Skin of body (tissue), 1 donor: ENCODE measurements at regions not wholly inside any gene's neighbourhood (a gene's known extent, or its start where the extent isn't known, plus 50 kb on each side); places are given as distances from the start of the nearest gene placed in this dataset.
A peak's percentile ranks its signal among the peaks of the same experiment; 100 is the strongest.

Source experiments
- DNase-seq: peaks from one replicate; lab custom pipeline; 2025; lab: John Stamatoyannopoulos, UW

DNA sequence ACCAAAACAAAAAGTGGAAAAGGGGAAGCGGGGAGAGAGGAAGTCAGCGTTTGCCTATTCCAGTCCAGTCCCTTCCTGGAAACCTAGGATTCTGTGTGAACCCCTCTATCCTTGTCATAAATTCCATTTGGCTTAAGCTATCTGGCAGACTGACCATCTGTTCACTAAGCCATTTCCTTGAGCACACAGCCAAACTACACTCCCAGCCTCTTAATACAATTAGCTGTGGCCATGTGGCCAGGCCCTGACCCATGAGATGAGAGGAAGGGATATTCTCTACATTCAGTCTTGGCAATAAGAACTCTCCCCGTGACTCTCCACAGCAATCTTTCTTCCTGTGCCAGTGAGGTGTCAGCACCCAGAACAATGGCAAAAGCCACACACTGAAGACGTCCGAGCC lies 424.8 kb downstream of the TLE1 start:
- DNase-seq, result peak; percentile 41

DNA sequence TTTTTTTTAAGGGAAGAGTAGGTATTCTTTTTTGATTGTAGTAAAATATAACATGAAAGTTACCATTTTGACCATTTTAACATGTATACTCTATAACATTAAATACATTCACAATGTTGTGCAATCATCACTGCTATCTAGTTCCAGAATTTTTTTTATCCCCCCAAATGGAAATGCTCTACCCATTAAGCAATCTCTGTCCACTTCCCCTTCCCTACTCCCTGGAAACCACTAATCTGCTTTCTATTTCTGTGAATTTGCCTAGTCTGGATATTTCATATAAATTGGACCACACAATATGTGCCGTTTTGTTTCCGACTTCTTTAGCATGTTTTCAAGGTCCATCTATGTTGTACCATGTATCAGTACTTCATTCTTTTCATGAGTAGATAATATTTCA lies 429.5 kb downstream of the TLE1 start:
- DNase-seq, result no peak

DNA sequence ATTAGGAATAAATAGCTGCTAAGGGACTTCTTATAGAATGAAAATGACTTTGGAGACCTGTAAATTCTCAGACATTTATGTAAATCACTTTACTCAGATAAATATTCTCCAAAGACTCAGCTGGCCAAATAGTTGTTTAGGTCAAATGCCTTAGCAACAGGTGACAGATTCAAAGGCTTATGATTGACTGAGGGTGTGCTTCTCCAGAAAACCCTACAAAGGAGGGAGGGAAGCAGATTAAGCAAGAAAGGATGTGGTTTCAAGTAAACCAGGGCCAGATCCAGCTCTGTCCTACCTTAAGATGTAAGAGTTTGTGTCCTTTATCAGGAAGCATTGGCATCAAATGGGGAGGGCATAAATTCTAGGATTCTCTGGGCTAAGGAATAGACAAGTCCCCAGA lies 433.0 kb downstream of the TLE1 start:
- no peak for DNase-seq

DNA sequence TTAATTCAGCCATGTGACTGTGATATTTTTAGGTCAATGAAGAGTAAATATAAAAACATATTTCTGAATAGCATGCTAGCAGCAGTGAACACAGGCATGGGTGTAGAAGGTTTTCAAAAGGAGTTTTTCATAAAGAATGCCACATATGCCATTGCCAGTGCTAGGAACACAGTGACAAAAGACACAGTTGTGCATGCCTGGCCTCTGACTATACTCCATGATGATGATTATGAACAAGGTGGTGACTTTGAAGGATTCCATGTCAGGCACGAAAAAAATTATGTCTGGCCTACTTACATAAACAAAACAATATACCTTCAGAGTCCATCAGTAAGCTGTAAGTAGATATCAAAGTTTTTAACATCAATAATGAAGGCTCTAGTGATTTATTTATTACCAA lies 438.7 kb downstream of the TLE1 start:
- no peak for DNase-seq

DNA sequence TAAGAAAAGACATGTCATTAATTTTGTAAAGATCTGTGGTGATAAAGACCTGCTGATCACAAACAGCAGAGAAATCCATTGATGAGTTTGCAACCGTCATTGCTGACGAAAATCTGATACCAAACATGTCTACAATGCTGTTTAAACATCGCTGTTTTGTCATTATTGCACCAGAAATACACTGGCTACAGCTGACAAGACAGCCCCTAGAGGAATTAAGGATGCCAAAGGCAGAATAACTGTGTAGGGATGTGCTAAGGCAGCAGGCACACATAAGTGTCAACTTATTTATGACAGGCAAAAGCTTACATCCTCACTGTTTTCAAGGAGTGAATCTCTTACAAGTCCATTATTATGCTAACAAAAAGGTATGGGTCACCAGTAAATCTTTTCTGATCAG lies 439.3 kb downstream of the TLE1 start:
- no peak for DNase-seq

DNA sequence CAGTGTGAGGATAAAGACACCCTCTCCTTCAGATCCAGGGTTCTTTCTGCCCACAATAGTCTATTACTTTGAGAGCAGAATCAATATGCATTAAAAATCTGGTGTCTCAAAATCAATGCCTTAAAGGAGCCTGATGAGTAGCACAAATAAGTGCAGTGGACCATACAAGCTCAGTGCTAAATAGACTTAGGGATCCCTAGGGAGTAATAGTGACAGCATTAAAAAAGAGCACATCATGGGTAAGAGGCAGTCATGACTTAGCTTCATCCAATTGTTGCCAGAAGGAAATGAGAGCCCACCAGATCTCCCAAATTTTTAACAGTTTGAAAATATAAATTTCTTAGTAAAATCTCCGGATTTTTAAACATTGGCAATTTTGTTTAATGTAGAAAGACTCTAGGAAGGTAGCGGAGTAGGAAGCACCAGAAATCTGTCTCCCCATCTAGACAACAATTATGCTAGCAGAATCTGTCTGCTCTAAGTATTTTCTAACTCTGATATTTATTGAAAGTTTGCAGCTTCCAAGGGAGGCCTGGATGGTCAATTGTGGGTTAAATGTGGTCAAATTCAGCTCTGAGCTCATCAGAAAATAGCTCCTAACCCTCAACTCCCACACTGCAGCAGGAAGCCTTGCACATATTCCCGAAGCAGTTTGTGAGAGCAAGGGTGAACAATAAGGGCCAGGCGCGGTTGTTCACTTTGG lies 443.9 kb downstream of the TLE1 start:
- DNase-seq, result no peak

DNA sequence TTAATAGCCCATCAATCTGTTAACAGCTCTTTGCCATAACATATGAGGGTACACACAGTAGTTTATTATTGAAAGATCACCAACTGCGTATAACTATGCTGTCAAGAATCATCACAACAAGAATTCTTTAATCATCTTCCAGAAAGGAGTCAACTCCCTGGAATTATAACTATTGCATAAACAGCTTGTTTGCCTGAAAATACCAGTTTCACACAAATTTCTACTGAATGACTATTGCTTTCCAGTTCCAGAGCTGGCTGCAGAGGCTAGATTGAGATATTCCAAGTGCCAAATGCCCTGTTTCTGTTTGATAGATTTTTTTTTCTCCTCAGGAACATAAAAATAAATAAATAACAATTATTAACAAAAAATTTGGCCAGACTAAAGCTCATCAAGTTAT lies 444.7 kb downstream of the TLE1 start:
- DNase-seq, result no peak

DNA sequence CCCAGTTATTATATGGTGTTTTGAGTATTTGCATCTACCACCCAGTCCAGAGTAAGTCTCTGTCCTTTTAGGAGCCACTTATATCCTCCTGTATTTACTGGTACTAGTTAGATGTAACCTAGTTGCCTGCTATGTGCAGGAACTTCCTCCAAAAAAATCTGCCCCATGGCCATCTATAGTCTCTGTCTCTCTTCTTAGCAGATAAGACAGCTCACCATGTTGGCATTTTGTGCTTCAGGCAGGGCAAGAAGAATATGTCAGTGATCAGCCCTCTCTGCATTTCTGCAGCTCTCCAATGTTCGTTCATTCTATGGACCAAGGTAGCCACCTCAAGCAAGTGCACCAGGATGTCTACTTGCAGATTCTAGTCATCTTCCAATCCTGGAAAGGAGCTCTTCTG lies 446.5 kb downstream of the TLE1 start:
- no peak for DNase-seq

DNA sequence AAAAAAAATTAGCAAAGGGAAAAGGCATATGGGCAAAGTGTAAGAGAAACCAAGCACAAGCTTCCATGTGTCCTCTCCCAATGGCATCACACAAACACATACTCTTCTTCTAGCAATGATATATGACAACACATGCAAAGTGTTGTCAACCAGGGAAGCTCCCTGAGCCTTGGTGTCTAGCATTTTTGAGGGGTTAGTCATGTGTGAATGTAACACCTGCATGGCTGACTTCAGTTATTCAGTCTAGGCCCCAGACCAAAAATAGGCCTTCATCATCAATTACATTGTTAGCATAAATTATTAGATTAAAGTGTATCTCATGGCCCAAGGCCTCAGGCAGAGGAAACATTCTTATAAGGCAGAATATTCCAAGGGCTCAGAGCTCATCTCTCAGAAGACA lies 450.0 kb downstream of the TLE1 start:
- no peak for DNase-seq

DNA sequence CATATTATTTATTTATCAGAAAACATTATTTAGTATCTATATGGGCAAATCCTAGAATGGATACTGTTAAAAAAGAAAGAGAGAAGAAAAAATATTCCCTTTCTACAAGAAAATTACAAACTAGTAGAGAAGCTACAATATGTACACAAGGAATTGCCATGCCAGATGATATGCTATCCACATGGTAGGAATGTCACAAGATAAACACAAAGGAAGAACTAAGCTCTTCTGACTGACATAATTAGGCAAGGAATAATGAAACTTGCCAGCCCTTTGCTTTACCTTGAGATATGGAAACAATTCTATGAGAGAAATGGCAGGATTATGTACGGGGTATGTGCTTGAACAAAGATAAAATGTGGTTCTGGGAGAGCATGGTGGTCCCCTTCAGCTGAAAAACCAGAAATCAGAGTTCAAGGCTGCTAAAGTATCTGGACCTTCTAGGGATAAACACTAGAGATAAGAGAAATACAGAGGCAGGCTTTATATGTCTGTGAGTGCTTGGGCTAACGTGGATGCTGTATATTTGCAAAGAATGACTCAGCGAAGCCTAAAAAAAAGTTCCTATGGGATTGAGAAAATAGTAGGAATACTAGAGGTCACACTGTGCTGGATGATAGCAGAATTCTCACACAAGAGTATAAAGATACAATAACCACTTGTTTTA lies 451.6 kb downstream of the TLE1 start:
- DNase-seq, result no peak

DNA sequence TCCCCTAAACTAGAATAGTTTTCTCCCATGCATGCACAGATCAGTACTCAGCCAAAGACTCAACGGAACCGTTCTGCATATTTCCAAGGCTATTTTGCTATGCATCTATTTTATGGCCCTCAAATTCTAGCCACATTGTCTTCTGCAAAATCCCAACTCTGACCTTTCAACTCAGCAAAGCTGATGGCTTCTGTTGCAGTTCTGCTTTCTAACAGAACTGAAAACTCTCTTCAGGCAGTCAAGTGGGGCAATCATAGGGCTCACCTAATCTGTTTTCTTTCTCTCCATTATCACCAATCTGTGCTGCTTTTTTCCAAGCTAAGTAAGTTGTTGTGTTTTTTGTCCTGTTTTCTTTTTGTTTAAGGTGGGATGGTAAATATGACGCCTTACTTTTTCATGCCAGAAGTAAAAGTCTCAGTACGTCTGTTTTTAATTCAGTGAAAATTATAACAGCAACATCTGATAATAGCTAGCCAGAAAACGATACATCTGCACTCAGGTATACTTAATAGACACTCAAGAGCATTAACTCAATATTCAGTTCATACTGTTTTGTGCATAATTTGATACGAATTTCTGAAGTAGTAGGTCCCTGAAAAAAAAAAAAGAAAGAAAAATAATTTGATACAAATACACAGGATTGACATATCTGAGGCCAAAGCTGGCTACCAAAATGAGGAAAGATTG lies 454.3 kb downstream of the TLE1 start:
- no peak for DNase-seq

DNA sequence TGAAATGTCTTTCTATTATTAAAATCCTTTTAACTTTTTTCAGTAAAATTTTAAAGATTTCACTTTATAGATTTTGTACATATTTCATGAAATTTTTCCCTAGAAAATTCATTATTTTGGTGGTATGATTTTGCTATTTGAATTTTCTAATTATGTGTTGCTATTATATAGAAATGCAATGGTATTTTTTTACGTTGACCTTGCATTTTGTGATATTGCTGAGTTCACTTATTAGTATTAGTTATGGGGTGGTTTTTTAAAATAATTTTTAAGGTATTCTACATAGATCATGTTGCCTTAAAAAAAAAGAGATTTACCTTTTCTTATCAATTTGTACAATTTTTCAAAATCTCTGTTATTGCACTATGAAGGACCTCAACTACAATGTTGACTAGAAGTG lies 458.3 kb downstream of the TLE1 start:
- DNase-seq, result no peak

DNA sequence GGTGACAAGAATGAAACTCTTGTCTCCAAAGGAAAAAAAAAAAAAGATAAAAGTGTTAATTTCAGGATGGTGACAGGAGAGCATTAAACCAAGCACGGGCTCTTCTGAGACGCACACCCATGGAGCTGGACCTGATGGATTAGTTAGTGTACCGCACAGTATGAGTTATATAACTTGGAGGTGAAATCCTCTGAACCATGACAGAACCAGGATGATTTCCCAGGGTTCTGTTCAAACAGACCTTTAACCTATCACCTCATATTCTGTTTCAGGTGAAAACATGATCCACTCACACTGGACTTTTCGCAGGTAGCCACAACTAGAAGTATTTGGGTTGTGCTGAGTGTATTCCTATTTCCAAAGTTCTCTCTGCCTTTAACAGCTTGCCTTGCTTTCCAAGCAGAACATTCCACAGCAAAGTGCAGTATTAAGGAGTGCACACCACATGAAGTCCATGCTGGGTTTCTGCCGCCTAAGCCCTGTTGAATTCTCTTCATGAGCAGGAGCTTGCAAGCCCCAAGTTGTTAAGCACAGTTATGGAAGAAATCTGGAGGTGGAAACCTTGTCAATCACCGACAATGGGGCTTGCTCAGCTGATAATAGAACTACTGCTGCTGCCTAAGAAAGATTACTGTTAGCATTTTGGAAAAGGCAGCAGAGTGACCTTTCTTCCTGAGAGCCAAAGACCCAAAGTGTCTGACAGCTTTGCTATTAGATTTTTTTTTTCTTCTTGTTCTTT lies 461.7 kb downstream of the TLE1 start:
- DNase-seq, result no peak

DNA sequence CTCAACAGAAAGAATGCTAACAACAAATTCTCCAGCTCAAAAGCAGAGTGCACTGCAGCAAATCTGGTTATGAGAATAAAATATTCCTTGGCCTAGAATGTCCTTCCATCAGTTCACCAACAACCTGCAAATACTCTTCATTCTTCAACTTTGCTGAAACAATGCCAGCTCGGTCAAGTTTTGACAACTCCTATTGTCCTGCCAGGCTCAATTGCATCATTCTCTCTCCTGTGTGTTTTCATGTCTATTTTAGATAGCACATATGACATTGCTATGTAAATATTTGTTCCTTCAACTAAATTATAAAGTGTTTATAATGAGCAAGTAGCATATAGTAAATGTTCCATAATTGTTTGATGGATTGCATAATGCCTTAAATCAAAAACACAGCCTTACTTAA lies 463.8 kb downstream of the TLE1 start:
- DNase-seq, result no peak

DNA sequence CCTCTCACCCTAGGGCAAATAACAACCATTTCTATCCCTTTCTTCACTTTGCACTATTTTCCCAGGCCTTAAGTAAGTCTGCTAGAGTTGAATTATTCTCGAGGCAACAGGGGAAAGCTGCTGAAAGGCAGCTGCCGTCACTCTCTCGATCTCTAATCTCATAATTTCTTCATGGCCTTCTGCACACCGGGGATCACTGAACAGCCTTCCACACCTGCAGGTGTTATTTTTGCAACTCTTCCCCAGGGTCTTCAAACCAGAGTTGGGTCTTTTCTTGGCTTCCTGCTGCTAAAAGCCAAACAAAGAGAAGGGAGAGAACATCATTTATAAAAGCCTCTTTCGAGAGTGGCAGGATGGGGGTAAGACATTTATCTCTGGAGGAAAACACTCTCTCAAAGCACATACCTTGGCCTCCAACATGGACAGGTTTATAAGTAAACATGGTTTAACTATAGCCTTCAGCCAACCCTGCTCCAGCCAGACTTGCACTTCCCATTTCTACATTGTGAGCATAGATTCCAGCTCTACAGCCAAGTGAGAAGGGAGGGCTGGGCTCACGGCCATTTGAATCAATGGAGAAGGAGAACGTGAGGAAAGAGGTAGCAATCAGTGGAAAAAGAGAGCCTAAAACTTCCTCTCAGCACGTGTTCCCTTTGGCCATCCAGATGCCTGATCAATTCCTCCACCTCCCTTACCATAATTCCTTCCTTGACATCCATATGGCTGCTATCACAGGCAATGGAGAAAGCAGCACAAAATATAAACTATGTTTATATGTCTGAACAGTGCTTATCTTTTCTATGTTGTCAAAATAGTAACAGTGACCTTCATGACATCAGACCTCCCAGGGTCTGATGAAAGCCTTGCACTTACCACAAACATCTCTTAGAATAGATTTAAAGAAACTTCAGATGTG lies 464.9 kb downstream of the TLE1 start:
- no peak for DNase-seq

DNA sequence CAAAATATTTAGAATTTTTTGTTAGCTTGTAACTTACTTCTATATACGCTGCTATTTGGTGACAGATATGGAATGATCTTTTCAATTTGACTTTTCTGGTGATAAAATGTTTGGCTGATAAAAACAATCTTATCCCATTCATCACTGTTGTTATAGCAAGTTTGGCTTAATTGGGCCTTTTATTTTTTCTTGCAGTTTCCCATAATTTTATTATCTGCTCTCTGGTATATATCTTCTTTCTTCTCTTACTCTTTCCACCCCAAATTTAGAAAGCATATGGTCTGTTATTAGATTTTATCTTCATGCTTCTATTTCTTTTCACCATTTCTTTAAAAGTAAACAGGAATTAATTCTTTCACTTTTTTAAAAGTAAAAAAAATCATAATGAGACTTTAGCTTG lies 474.4 kb downstream of the TLE1 start:
- no peak for DNase-seq

DNA sequence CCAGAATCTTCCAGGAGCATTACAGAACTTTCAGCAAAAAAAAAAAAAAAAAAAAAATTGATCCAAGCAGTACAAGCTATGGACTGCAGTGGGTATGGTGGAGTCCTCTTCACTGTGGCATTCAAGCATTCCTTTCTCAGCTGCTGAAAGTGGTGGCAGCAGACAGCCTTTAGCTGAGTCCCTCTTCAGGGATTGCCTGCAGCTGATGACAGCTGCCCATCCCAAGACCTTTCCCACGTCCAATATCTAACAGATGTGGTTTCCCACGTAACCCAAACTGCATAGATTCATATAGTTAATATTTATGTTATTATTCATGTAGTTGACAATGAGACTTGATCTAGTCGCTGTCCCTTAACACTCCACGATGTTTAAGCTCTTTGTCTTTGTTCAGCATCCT lies 475.9 kb downstream of the TLE1 start:
- no peak for DNase-seq

DNA sequence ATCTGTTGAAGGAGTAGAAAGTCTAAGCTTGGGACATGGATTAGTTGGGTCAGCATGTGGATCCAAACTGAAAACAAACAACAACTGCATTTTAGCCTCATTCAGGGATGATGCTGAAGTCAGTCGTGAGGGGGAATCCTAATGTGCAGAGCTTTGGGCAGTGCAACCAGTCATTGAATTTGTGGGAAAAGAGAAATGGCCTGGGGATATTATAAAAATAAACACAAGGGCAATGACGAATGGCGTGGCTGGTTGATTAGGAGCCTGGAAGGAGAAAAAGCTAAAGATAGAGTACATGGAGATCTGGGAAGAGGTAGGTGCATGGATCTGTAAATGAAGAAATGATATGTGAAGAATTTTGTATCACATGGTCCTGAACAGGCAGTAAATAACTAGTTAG lies 477.6 kb downstream of the TLE1 start:
- no peak for DNase-seq

DNA sequence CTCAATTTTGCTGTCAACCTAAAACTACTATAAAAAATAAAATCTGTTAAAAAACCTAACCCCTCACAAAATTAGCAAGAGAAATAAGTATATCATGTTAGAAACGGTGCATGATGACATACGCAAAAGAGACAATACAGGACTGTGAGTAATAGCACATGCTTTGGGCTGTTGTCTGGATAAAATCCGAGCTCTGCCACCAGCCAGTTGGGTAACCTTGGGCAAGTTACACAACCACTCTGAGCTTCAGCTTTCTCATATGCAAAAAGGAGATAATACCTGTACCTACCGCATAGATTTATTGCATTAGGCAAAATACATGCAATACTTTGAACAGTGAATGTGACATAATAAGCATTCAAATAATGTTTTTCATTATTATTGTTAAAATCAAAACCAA lies 481.7 kb downstream of the TLE1 start:
- no peak for DNase-seq

DNA sequence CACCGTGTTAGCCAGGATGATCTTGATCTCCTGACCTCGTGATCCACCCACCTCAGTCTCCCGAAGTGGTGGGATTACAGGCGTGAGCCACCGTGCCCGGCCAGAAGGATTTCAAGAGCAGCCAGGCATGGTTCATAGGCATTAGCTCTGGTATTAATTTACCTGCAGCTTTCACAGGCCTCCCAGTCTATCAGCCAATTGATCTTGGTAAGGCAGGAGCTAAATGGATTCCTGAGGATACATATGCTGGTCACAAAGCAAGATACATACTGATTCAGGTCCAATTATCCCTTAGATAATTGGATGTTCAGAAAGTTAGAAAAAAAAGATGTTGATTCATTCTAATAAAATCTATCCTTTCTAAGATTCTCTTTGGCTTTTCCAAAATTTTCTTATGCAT lies 487.1 kb downstream of the TLE1 start:
- DNase-seq, result no peak

DNA sequence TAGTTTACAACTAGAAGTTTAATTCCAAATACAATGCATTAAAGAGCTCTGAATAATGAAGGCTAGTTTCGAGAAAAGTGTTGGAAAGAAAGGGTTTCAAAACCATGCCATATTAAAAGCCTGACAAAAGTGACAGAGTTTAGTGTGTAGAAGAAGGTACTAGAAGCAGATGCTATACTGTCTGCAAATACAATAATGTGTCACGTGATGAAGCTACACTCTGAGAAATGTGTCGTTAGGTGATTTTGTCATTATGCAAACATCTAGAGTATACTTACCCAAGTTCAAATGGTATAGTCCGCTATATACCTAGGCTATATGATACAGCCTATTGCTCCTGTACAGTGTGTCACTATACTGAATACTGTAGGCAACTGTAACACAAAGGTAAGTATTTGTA lies 494.1 kb downstream of the TLE1 start:
- DNase-seq, result no peak
